HepG2 (cell line): ENCODE measurements at regions not wholly inside any gene's neighbourhood (a gene's known extent, or its start where the extent isn't known, plus 50 kb on each side); places are given as distances from the start of the nearest gene placed in this dataset.

Experiments used
- FOXK2 ChIP-seq: fragments of 450-650 bp; IDR thresholded peaks from 2 replicates; pipeline ENCODE4 v1.6.1; 2016
- HDAC1 ChIP-seq: sonication (generic); formaldehyde crosslinking; IDR thresholded peaks from 2 replicates; pipeline ENCODE4 v1.5.1; 2020; ENCODE audit warnings: mild to moderate bottlenecking, missing genetic modification reagents
- ISL2 ChIP-seq: sonication (generic); formaldehyde crosslinking; IDR thresholded peaks from 2 replicates; pipeline ENCODE4 v1.5.0; 2020; ENCODE audit warnings: missing genetic modification reagents
- MTA3 ChIP-seq: sonication (generic); formaldehyde crosslinking; IDR thresholded peaks from 2 replicates; pipeline ENCODE4 v1.4.0; 2020; ENCODE audit warnings: missing genetic modification reagents
- NFIC ChIP-seq: IDR thresholded peaks from 2 replicates; pipeline ENCODE4 v1.6.1; 2012; ENCODE audit warnings: mild to moderate bottlenecking, low read length, inconsistent platforms
- NR1H2 ChIP-seq: sonication (generic); formaldehyde crosslinking; IDR thresholded peaks from 2 replicates; pipeline ENCODE4 v1.8.1; 2022; ENCODE audit warnings: low read depth, missing genetic modification reagents, borderline replicate concordance
- RXRB ChIP-seq: IDR thresholded peaks from 2 replicates; pipeline ENCODE4 v1.6.1; 2016; ENCODE audit warnings: borderline replicate concordance, missing genetic modification reagents, missing compliant biosample characterization
- SIX1 ChIP-seq: sonication (generic); formaldehyde crosslinking; IDR thresholded peaks from 2 replicates; pipeline ENCODE4 v1.4.0; 2020; ENCODE audit warnings: missing genetic modification reagents, borderline replicate concordance
- ZNF251 ChIP-seq: sonication (generic); formaldehyde crosslinking; IDR thresholded peaks from 2 replicates; pipeline ENCODE4 v1.9.0; 2021; ENCODE audit warnings: mild to moderate bottlenecking, missing genetic modification reagents
- TF ChIP-seq, protein P1 (sequence below): sonication (generic); formaldehyde crosslinking; IDR thresholded peaks from 2 replicates; pipeline ENCODE4 v1.4.0; 2020; ENCODE audit warnings: missing genetic modification reagents
- TF ChIP-seq, protein P2 (sequence below): IDR thresholded peaks from 2 replicates; pipeline ENCODE4 v1.6.1; 2016; ENCODE audit warnings: low read depth, missing genetic modification reagents, missing compliant biosample characterization
- TF ChIP-seq, protein P3 (sequence below): sonication (generic); formaldehyde crosslinking; IDR thresholded peaks from 2 replicates; pipeline ENCODE4 v1.4.0; 2020; ENCODE audit warnings: mild to moderate bottlenecking, low read depth, missing genetic modification reagents

DNA sequence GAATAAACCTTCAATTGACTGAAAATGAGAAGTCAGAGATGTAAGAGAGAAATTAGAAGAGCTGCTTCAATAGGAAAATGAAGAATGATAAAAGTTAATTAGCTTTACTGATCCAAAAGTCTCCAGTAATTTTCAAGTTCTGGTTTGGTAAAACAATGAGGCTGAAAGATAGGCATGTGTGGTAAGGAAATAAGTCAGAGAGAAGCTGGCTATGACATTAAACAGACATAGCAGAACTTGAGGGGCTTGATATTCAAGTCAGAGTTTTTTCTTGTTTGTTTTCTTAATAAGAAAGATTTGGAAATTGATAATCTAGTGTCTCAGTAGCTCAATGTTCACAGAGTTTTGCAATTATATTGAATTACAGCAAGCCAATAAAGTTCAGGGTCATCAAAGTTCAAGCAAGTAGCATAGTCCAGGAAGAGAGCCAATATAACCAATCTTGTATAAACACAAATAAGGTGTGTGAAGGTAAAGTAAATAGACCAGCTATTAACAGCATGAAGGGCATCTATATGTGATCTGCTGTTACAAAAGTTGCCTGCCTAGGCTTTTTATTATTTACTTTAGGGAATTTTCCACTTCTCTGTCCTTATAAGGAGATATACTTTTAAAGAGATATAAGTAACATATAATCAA lies 1111.5 kb downstream of the TRHDE start (continued):
- TF ChIP-seq ISL2: 0 out of 2 replicates have a peak, but pooled peaks have one; percentile 32
- TF ChIP-seq, protein P1, sequence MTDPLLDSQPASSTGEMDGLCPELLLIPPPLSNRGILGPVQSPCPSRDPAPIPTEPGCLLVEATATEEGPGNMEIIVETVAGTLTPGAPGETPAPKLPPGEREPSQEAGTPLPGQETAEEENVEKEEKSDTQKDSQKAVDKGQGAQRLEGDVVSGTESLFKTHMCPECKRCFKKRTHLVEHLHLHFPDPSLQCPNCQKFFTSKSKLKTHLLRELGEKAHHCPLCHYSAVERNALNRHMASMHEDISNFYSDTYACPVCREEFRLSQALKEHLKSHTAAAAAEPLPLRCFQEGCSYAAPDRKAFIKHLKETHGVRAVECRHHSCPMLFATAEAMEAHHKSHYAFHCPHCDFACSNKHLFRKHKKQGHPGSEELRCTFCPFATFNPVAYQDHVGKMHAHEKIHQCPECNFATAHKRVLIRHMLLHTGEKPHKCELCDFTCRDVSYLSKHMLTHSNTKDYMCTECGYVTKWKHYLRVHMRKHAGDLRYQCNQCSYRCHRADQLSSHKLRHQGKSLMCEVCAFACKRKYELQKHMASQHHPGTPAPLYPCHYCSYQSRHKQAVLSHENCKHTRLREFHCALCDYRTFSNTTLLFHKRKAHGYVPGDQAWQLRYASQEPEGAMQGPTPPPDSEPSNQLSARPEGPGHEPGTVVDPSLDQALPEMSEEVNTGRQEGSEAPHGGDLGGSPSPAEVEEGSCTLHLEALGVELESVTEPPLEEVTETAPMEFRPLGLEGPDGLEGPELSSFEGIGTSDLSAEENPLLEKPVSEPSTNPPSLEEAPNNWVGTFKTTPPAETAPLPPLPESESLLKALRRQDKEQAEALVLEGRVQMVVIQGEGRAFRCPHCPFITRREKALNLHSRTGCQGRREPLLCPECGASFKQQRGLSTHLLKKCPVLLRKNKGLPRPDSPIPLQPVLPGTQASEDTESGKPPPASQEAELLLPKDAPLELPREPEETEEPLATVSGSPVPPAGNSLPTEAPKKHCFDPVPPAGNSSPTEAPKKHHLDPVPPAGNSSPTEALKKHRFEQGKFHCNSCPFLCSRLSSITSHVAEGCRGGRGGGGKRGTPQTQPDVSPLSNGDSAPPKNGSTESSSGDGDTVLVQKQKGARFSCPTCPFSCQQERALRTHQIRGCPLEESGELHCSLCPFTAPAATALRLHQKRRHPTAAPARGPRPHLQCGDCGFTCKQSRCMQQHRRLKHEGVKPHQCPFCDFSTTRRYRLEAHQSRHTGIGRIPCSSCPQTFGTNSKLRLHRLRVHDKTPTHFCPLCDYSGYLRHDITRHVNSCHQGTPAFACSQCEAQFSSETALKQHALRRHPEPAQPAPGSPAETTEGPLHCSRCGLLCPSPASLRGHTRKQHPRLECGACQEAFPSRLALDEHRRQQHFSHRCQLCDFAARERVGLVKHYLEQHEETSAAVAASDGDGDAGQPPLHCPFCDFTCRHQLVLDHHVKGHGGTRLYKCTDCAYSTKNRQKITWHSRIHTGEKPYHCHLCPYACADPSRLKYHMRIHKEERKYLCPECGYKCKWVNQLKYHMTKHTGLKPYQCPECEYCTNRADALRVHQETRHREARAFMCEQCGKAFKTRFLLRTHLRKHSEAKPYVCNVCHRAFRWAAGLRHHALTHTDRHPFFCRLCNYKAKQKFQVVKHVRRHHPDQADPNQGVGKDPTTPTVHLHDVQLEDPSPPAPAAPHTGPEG (CRISPR knock-in tag): no peak
- no peak for TF ChIP-seq FOXK2
- TF ChIP-seq HDAC1: no peak
- TF ChIP-seq SIX1 (CRISPR knock-in tag): peak; percentile 58; the same call in 1 of the 2 replicates
- TF ChIP-seq MTA3 (CRISPR knock-in tag): no peak
- TF ChIP-seq NFIC: peak; percentile 21; the same call in 1 of the 2 replicates
- TF ChIP-seq RXRB (CRISPR knock-in tag): 0 out of 2 replicates have a peak, but pooled peaks have one; percentile 47
- TF ChIP-seq, protein P2, sequence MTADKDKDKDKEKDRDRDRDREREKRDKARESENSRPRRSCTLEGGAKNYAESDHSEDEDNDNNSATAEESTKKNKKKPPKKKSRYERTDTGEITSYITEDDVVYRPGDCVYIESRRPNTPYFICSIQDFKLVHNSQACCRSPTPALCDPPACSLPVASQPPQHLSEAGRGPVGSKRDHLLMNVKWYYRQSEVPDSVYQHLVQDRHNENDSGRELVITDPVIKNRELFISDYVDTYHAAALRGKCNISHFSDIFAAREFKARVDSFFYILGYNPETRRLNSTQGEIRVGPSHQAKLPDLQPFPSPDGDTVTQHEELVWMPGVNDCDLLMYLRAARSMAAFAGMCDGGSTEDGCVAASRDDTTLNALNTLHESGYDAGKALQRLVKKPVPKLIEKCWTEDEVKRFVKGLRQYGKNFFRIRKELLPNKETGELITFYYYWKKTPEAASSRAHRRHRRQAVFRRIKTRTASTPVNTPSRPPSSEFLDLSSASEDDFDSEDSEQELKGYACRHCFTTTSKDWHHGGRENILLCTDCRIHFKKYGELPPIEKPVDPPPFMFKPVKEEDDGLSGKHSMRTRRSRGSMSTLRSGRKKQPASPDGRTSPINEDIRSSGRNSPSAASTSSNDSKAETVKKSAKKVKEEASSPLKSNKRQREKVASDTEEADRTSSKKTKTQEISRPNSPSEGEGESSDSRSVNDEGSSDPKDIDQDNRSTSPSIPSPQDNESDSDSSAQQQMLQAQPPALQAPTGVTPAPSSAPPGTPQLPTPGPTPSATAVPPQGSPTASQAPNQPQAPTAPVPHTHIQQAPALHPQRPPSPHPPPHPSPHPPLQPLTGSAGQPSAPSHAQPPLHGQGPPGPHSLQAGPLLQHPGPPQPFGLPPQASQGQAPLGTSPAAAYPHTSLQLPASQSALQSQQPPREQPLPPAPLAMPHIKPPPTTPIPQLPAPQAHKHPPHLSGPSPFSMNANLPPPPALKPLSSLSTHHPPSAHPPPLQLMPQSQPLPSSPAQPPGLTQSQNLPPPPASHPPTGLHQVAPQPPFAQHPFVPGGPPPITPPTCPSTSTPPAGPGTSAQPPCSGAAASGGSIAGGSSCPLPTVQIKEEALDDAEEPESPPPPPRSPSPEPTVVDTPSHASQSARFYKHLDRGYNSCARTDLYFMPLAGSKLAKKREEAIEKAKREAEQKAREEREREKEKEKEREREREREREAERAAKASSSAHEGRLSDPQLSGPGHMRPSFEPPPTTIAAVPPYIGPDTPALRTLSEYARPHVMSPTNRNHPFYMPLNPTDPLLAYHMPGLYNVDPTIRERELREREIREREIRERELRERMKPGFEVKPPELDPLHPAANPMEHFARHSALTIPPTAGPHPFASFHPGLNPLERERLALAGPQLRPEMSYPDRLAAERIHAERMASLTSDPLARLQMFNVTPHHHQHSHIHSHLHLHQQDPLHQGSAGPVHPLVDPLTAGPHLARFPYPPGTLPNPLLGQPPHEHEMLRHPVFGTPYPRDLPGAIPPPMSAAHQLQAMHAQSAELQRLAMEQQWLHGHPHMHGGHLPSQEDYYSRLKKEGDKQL (CRISPR knock-in tag): peak; percentile 46; the same call in 1 of the 2 replicates
- TF ChIP-seq, protein P3, sequence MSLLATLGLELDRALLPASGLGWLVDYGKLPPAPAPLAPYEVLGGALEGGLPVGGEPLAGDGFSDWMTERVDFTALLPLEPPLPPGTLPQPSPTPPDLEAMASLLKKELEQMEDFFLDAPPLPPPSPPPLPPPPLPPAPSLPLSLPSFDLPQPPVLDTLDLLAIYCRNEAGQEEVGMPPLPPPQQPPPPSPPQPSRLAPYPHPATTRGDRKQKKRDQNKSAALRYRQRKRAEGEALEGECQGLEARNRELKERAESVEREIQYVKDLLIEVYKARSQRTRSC: no peak
- TF ChIP-seq NR1H2 (CRISPR knock-in tag): no peak
- TF ChIP-seq ZNF251: no peak
